HG03575 (cell line): ENCODE measurements at regions not wholly inside any gene's neighbourhood (a gene's known extent, or its start where the extent isn't known, plus 50 kb on each side); places are given as distances from the start of the nearest gene placed in this dataset.
"Not testable (repeated sequence)": the region's sequence is repeated elsewhere in the genome, so short reads cannot be mapped to it uniquely, and the experiment has no call there.

ENCODE experiments used
- ATAC-seq: cut with Tn5 transposase; IDR thresholded peaks from one replicate; pipeline ENCODE4 v1.9.1; 2021; ENCODE audit not compliant: unreplicated experiment, insufficient number of reproducible peaks, low FRiP score; ENCODE audit errors: extremely low read depth

DNA sequence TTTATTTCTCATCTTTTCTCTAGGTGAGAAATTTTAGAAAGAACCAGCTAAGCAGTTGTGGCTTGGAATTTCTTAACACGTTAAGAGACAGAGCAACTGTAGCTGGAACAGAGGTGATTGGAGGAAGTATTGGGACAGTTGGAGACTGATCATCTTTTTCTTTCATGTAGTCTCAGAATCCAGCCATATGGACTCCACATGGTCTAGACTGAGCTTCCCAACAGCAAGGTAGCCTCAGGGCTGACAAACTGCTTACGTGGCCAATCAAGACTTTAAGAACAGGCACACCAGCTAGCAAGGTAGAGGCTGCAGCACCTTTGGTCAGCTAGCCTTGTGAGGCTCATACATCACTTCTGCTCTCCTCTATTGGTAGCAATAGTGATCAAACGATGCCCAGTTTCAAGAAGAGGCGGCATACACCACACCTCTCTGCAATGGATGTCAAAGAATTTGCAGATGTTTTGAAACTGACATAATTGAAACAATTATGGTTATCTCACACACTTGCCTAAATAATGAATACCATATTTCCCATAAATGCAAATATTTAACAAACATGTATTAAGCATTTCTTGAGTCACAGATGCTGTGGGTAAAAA is 590.5 kb upstream of the SLC35B3 start:
- ATAC-seq = no peak

DNA sequence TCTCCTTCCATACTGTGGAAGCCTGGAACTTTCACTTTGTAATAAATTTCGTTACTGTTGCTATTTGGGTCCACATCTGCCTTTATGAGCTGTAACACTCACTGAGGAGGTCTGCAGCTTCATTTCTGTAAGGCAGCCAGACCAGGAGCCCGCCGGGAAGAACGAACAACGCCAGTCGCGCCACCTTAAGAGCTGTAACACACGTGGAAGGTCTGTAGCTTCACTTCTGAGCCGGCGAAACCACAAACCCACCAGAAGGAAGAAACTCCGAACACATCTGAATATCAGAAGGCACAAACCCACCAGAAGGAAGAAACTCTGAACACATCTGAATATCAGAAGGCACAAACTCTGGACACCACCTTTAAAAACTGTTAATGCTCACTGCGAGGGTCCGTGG is 589.9 kb upstream of the SLC35B3 start:
- ATAC-seq = no peak

DNA sequence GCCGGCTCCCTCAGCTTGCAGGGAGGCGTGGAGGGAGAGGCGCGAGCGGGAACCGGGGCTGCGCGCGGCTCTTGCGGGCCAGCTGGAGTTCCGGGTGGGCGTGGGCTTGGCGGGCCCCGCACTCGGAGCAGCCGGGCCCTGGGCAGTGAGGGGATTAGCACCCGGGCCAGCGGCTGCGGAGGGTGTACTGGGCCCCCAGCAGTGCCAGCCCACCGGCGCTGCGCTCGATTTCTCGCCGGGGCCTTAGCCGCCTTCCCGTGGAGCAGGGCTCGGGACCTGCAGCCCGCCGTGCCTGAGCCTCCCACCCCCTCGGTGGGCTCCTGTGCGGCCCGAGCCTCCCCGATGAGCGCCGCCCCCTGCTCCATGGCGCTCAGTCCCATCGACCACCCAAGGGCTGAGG is 588.9 kb upstream of the SLC35B3 start:
- not testable (repeated sequence) for ATAC-seq

DNA sequence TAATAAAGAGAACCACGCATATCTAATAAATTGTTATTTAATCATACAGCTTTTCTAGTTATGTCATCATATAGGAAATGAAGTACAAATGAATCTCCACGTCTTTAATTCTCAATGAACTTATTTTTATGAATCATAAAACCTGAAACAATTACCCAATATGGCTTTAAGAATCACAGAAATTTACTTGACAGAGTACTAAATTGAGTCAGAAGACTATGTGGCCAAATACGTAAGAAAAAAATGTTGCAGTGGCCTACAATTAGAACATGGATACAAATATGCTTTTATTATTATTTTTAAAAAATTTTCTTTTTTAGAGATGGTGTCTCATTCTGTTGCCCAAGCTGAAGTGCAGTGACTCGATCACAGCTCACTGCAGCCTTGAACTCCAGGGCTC is 584.7 kb upstream of the SLC35B3 start:
- ATAC-seq = no peak

DNA sequence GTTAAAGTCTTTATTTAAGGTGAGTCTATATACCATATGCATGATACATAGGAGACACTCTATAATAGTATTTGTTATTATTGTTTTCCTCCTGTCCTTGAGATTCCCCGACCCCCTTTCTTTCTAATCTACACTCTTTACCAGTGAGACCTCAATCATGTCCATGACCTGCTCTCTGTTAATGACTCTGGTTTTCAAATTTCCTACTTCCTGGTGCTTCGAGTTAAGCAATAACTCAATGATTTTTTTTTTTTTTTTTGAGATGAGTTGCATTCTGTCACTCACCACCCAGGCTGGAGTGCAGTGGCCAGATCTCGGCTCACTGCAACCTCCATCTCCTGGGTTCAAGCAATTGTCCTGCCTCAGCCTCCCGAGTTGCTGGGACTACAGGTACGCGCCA is 574.6 kb upstream of the SLC35B3 start:
- ATAC-seq = no peak

DNA sequence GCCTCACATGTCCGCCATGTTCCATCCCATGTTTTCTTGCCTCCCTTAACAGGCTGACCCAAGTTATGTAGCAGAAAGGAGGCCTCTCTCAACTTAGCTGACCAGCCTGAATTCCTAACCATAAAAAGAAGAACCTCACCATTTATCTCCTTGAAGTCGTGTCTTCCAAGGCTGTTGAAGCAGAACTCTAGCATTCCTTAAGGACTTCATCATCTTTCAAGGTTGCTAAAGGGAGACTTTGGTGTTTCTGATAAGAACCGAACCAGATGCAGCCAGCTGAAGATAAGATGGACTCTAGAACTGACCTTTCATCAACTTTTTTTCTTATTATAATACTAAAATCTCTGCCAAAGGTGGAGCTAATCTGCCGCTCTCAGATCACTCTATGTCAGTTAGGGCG is 571.7 kb upstream of the SLC35B3 start:
- no peak for ATAC-seq

DNA sequence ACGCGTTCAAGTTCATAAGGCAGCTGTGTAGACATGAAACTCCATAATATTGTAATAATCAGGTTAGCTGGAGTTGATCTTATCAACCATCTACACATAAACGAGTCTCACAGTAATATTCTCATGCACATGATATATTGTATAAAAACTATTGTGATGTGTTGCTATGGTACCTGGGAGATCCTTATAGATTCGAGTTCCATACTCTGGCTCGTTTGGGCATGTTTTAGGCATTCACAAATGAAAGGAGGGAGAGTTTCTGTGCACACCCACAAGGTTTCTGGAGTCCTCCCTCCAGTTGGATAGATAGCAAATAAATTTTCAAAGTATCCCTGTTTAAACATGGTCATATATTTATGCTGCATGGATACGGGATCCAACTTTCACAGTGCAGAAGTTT is 567.5 kb upstream of the SLC35B3 start:
- no peak for ATAC-seq

DNA sequence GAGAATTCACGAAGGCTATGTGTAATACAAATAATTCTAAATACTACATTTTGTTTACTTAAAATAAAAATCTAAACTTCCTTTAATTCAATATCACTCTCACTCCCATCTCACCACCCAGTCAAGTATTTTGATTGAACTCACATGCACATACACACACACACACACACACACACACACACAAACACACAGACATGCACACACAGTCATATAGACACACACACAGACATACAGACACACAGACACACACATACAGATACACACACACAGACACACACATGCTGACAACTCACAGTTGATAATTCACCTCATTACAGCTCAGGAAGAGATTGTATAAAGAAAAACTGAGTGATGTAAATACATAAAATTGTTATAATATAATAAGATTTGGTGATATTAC is 559.8 kb upstream of the SLC35B3 start:
- no peak for ATAC-seq

DNA sequence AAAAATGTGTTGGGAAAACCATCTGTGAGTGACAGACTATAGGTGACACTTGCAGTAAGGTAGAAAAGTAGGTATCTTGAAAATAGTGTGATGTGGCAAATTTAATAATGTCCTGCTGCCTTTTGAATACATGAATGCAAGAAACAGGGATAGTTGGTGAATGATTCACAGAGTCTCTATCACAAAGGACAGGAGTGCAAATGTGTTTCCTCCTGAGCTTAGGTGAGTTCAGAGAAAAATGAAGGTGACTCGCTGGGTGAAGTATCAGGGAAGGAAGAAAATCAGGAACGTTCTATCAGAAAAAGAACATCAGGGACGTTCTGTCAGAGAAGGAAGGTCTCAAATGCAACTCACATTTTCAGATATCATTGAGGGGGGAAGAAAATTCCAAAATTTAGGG is 557.8 kb upstream of the SLC35B3 start:
- no peak for ATAC-seq

DNA sequence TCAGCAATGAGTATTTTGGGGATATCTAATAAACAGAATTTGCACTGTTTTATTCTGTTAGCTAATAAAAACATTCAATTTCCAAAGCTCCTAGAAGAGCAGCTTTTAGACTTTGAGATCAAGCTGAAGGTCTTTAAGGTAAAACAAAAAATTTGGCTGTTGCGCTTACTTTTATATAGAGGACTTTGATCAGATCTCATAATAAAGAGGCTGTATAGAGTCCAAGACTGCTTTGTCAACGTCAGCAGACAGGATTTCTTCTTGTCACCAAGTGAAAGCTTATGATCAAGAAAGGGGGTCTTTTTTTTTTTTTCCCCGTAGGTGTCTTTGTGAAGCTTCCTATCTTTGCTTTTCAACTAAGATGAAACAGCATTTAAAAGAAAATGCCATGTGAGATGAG is 556.5 kb upstream of the SLC35B3 start:
- ATAC-seq = no peak

DNA sequence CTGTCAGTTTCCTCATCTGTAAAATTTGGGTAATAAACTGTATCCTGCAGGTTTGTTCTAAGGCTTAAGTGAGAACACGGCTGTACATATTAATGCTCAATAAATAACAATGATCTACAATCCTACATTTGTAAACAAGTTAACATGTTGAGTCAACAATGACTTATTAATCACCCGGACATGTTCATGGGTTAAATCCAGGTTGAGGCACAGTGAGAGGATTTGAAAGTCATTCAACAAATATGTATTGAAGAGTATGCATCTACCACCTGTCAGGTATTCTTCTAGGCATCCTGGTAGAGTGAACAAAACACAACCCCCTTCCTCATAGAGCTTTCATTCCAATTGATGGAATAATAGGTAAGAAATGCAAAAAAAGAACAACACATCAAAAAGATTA is 554.7 kb upstream of the SLC35B3 start:
- ATAC-seq = no peak

DNA sequence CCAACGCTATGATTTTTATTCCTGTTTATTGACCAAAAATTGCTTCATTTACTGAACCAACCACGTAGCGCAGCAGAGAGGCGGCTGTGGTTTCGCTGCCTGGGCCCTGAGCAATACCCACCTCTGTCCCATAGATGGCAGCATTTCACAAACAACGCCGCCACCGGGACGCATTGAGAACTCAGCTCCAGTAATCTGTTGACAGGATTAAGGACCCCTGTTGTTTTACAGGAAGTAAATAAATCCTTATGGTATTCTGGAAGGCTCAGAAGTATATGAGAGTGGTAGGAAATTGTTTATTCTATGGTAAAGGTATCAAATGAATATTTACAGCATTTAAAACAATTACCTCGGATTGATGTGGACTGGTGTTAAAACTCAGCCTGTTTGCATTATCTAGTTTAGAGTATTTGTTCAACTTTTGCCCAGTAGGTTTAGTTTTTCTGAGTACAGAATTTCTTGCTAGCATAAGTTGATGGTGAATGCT is 547.9 kb upstream of the SLC35B3 start:
- no peak for ATAC-seq

DNA sequence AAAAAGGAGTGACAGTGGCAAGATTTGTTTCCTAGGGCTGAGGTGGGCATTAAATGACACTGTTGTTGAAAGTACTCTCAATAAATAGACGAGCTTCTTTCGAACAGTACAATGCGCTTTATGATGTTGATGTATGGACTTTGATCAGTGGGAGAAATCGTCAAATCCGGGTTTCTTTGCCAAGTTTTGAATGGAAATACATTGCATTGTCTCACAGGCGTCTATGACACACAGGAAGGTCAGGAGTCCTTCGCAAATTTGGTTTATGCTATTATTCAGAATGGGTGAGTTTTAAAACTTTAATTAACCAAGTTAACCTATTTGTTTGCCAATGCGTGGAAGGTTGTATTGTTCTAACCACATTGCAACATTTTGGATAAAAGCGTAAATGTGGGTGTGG is 547.3 kb upstream of the SLC35B3 start:
- ATAC-seq = no peak

DNA sequence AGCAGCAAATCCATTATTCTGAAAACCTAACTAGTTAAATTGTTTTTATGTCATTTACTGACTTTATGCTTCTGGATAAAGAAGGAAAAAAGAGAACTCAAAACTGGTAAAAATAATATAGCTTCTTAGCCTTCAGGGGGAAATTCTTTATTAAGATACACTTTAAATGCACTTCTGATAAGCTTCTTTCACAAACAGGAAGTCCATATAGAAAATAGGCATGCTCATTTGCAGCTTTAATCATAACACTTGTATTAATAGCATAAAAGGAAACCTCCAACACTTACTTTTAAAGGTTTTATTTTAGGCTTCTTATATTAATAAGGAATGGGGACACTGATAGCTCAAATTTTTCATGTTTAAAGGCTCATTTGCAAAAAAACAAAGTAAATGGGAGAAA is 538.0 kb upstream of the SLC35B3 start:
- ATAC-seq = no peak

DNA sequence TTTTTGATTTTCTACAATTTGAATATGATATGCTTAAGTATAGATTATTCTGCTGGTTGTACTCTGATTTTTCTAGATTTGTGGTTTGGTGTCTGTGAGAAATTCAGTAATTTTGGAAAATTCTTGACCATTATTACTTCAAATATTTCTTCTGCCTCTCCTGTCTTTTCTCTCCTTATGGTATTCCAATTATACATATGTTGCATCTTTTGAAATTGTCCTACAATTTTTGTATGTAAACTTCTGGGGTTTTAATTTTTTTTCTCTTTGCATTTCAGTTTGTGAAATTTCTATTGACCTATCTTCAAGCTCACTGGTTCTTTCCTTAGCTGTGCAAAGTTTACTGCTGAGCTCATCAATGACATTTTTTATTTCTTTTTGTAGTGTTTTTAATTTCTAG is 534.4 kb upstream of the SLC35B3 start:
- no peak for ATAC-seq

DNA sequence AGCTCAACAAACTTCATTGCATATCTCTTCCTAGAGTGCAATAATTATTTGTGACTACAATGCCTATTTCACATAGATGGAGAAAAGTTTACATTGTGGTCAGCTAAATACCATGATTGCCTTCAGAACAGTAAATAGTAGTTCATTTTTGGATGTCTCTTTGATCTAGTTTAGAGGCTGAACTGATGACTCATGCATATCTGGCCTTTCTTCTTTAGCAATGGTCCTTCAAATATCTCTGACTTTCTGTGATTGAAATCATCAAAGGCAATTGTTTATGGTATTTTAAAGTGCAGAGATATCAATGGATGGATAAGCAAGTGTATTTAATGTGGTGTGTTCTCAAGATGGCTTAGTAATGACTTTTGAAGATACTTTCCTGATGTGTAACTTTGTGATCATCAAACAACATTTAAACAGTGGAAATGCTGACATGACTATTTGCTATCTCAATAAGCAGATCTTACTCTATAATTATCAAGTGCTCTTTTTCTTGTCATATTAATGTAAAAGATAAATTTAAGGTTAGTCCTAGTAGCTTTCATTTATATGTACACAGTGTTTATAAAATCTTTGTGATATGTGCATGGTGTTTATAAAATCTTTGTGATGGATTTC is 523.7 kb upstream of the SLC35B3 start:
- ATAC-seq = no peak

DNA sequence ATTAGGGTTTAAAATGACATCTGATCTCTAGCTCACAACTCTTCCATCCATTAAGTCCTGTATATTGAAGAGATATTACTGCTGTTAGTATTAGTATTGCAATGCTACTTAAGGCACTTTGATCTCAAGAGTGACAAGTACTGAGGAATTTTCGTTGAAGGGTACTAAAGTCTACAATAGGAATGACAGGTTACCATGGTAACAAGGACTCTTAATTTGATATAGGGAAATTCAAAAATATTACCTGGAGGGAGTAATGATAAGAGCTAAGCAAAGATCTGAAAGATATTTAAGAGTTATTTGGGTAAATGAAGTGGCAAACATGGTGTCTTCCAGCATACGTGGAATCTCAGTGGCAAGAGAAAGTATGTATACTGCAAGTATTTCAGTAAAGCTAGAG is 518.0 kb upstream of the SLC35B3 start:
- ATAC-seq = no peak

DNA sequence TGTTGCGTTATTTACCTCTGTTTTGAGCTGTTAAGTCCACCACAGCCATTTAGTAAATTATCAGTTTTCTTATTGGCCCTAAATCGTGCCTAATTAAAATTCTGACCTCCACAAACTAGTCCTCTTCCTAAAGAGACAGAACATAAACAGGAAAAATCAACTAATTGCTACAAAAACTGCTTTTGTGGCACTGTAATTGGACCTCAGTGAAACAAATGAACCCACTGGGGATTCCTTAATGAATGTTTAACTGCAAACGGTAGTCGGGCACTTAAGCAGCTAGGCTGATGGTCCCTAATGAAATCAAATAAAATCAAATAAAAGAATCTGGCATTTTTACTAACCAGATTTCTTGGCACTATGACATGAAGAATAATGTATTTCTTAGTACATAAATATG is 513.4 kb upstream of the SLC35B3 start:
- no peak for ATAC-seq

DNA sequence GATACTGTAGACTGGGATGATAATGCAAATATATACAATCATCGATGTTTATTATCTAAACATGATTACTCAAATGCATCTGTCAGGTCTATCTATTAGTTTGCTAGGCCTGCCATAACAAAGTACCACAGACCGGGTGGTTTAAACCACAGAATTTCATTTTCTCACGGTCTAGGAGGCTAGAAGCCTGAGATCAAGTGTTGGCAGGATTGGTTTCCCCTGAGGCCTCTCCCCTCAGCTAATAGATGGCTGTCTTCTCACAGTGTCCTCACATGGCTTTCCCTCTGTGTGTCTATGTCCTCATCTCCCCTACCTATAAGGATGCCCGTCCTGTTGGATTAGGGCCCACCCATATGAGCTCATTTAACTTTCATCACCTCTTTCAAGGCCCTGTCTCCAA is 512.6 kb upstream of the SLC35B3 start:
- no peak for ATAC-seq

DNA sequence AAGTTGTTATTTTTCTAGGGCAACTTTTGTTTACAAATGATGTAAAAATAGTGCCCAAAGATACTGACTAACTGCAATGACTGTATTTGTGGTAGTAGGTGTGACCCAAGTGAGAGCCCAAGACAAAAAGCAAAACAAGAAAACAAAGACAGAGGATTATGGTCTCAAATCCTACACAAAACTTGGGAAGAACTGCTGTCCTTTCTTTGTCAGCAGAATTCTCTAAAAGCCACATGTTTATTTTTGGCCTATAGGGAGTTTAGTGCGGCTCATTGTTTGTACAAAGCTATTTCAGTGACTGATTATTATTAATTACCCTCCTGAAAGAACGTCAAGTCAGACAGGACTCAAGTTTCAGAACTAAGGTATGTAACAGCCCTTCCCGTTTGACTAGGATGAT is 509.2 kb upstream of the SLC35B3 start:
- no peak for ATAC-seq

DNA sequence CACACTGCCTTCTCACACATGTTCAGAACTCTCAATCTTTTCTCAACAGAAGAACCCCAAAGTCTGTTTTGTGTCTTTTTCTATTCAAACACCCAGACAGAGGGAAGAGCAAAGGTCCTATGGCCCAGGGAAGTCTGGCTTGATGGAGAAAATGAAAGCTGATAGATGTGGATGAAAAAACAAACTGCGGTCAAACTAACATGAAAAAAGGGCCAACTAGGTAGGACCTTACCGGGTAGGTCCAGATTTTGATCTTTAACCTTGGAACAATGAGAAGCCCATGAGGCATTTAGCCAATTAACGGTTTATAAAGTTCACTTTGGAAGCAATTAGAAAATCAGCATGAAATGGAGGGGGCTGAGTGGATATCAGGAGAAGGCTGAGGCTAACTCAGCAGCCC is 507.7 kb upstream of the SLC35B3 start:
- ATAC-seq = no peak
